Activated T-cell treated with anti-CD3 and anti-CD28 coated beads, Interleukin-2, amount 50 U/mL, for 1 hour (primary cell): ENCODE measurements at regions not wholly inside any gene's neighbourhood (a gene's known extent, or its start where the extent isn't known, plus 50 kb on each side); places are given as distances from the start of the nearest gene placed in this dataset.

ENCODE experiments used
- DNase-seq: peaks from one replicate; pipeline ENCODE4 v3.0.0-alpha.2; 2020

- no peak for DNase-seq
These were observed 63.6 kb upstream of the NUDT4 start for GRCh38 chr12:93314177-93314497.

DNA sequence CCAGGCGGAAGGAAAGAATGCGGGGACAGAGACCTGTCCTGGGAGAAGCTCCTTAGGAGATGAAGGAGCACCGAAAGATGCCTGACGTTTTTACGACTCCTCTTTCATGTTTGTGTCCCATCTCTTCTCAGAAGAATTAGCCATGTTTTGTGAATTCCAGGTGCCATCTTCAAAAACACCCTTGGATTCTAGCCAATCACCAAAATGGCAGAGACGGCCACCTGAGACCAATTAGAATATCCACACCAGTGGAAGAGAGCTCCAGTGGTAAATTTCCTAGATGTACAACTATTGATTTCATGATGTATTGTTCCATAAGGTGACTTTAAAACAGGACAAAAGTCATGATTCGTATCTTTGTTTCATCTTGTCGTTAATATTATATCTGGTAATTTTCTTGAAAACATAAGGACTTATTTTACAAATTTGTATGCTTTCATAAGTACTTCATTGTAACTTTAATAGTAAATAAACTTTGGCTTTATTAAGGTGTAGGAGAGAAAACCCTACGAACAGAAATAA is 62.3 kb upstream of the NUDT4 start:
- no peak for DNase-seq

- no peak for DNase-seq
These were observed 61.7 kb upstream of the NUDT4 start for GRCh38 chr12:93315907-93316622.

GRCh38 chr12:93316623-93316971 is 61.1 kb upstream of the NUDT4 start:
- DNase-seq: no peak

- DNase-seq: no peak
These were observed 60.5 kb upstream of the NUDT4 start for GRCh38 chr12:93317227-93317626.

DNA sequence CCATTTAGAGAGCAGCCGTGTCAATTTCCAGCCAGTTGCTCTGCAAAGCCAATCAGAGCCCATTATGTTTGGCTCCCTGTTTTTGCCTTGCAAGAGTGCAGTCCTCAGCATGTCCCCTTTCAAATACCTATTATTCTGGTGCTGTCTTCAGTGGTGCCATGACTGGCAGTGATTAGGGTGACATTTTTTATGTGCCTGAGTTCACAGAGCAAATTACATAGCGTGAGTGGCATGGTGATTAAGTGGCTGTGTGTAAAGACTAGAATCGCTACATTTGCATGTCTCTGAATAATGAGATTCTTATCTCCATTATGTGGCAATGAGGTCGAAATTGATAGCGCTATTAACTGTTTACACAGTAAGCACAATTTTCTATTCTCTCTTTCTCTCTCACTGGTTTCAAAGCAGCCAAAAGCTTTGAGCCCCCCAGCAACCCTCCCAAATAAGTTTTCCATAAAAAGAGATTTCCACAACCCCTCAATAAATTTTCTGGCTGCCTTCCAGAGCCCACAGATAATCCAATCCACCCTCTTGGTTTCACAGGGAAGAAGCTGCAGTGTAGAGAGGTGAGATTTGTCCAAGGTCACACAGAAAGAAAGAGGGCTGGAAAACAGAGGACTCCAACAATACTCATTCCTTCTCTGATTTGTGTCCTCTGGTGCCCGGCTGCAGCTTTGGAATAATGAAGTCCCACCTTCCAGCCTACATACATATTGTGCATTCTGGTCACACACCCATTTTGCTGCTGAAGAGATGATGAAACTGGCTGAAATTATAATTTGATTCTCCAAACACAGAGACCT is 58.8 kb upstream of the NUDT4 start:
- DNase-seq: no peak

DNA sequence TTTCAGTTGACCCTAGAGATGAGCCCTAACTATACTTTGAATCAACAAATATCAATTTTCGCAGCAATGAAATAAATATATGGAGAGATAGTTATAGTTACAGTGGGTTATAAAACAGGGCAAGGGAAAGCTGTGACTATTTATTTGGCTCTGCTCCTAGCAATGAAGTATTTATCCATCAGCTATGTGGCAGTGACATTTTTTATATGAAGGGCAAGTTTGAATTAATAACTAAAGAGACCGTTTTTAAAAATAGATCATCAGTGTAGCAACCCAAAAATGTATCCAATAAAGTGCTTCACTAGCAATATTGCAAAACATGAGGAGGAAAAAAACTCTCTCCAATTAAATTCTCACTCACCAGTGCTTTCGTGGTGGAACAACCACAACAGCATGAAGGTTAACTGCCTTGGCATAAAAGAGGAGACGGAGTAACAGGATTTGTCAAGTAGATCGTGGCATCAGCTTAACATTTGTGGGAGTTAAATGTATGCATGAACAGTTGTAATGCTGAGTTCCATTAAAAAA is 58.1 kb upstream of the NUDT4 start:
- DNase-seq: no peak

GRCh38 chr12:93322784-93323183 is 54.9 kb upstream of the NUDT4 start:
- DNase-seq: no peak

- DNase-seq: no peak
These were observed 53.9 kb upstream of the NUDT4 start for GRCh38 chr12:93323625-93324329.

- no peak for DNase-seq
These were observed 51.9 kb upstream of the NUDT4 start for GRCh38 chr12:93325855-93326254.
